D341Med (cell line): ENCODE measurements at regions not wholly inside any gene's neighbourhood (a gene's known extent, or its start where the extent isn't known, plus 50 kb on each side); places are given as distances from the start of the nearest gene placed in this dataset.

Experiments used
- DNase-seq: peaks from one replicate; pipeline ENCODE4 v3.0.0; 2012; ENCODE audit warnings: low spot score

DNA sequence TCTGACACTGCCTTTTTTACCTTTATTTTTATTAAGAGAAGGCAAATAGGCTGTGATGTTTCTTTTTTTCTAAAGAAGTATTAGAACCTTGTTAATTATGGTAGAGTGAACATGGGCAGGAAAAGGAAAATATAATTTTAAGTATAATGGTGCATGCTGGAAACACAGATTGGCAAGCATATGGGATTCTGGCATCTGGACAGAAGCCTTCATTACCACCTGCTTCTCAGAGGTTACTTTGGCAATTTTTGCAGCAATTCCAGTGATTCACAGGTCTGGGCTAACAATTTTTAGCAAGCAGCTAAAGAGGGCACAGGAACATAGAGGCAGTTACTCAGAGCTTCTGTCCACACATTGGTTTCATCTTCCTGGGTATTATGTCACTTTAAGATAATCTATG is 258.3 kb downstream of the DIPK2A start:
- DNase-seq = no peak

GRCh38 chr3:144235489-144235888 is 263.9 kb downstream of the DIPK2A start:
- DNase-seq = no peak

DNA sequence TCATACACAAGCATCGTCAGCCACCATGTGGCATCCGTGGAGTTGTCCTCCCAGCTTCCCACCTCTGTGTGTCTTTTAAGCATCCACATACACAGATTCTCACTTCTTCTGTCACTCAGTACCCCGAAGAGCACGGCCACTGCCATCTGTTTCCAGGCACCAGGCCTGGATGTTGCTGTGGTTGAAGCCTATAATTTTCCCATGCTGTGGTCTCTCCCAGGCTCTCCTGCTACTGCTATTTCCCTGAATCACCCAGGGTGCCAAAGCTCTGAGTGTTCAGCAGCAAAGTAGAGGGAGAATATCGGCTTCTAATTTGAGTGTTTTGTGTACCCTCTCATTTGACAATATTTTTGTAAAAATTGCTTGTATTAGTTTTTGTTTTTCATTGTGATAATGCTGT is 265.7 kb downstream of the DIPK2A start:
- no peak for DNase-seq

DNA sequence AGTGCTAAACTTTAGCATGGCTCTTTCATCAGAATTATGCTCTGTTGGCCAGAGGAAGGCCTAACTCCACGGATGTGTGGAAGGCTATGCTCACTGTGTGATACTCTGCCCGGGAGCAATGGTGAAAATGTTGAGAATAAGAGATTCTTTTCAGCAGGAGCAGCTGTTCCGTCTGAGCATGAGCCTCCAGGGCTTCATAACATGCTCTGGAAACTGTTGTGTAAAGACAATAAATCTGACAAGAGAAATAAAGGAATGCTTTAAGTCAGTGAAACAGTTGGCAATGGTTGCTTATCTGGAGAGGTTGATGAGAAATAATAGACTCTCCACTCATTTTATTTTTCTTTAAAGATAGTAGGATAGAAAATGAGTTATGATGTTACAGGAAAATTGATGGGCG is 269.8 kb downstream of the DIPK2A start:
- no peak for DNase-seq

- no peak for DNase-seq
These were observed 271.1 kb downstream of the DIPK2A start for GRCh38 chr3:144242747-144243146.

DNA sequence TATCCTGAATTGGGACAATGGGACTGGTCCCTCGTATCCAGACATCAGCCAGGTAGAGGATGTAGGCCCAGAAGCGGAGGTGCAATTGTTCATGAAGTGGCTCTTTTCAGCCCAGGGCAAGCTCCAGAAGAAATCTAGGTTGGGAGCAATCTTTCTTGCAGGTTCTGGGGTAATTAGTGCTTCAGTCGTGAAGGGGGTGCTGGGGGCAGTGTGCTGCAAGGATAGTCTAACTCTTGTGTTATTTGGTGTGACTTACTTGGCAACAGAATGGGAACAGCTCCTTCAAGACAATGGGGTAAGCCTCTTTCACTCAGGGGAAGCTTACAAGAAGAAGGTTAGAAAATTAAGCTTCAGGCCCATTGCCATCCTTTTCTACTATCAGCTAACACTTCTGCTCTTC is 273.0 kb downstream of the DIPK2A start:
- DNase-seq = no peak

GRCh38 chr3:144252896-144253295 is 281.3 kb downstream of the DIPK2A start:
- DNase-seq = no peak

GRCh38 chr3:144257381-144257780 is 285.8 kb downstream of the DIPK2A start:
- DNase-seq = no peak

DNA sequence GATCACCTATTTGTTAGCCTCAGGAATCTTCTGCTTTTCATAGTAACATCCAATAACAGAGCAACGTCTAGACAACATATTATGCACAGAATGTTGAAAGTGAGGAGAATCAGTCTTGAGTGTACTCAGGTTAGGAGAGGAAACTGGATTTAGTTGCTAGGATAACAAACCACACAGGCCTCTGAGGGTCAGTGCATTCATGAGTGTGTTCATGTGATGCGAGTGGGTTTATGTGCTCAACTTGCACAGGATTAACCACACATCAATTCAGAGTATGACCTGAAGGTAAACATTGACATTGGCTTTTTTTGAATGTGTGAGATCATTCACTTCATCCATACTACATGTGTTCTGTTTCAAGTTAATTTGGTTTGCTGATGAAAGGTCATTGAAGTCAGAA is 287.6 kb downstream of the DIPK2A start:
- no peak for DNase-seq

DNA sequence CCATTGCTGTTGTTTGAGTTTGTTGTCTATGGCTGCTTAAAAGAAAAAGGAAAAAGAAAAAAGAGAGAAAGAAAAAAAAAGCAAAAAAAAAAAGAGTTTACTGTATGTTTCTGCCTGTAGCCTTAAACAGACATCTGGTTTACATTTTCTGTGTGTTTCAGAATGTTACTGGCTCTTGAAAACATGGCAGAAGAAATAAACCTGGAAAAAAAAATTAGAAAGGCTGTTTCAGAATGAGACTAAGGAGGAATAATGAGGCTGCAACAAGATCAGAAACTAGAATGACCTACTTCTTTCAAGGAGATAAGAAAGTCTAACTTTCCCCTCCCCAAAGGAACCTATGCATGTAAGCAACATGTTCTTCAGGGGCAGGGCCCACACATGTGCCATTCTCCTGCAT is 292.1 kb downstream of the DIPK2A start:
- DNase-seq = no peak

GRCh38 chr3:144264350-144264749 is 292.7 kb downstream of the DIPK2A start:
- no peak for DNase-seq

- no peak for DNase-seq
These were observed 293.2 kb downstream of the DIPK2A start for GRCh38 chr3:144264794-144265193.

GRCh38 chr3:144265542-144266100 is 294.0 kb downstream of the DIPK2A start:
- no peak for DNase-seq

DNA sequence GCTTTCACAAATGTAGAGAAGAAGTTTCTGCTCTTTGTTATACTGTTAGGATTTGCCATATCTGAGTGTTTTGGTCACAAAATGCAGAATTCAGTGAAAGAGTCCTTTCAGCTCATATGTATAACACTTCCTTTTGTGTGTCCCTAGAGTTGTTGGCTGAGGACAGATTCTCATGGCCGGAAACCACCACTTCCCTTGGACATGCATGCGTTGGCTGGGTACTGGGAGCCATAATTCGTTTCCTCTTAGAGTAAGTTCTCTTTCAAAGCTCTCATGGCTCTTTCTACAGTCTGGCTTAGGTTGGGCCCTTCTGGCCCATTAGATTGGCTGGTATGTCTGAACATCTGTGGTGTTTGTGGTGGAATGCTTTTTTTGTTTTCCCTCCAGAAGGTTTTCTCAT is 298.5 kb downstream of the DIPK2A start:
- no peak for DNase-seq

DNA sequence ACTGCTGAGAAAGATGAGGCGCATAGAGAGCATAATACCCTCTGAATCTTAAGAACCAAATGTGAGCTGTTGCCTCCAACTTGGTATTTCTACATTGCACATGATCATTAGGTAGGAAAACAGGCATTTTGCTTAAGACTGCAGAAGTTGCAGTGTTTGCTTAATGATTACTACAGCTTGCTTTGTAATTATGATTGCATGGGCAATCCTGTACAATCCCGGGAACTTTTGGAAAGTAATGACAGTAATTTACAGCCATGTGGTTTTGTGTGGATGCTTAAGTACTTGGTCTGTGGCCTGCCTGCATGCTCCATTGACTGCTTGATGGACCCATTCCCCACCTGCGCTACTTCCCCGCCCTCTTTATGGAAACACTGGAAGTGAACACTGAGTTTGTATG is 301.1 kb downstream of the DIPK2A start:
- DNase-seq = no peak

DNA sequence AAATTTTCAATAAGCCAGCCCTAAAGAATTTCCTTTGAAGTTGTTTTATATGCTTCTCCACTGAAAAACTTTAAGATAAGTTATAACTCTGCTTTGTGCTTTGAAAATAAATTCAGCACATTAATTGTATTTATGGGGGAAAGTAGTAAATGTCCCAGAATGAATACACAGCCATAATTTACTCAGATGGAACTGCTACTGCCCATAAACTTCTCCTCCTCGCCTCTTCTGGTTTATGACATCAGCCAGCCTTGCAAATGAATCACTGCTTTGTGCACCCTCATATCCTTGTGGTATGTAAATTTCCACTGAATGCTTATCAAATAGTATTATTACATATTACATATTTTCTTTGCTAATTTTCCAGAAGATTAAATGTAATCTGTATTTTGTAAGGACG is 302.0 kb downstream of the DIPK2A start:
- no peak for DNase-seq

GRCh38 chr3:144275005-144275404 is 303.4 kb downstream of the DIPK2A start:
- no peak for DNase-seq

DNA sequence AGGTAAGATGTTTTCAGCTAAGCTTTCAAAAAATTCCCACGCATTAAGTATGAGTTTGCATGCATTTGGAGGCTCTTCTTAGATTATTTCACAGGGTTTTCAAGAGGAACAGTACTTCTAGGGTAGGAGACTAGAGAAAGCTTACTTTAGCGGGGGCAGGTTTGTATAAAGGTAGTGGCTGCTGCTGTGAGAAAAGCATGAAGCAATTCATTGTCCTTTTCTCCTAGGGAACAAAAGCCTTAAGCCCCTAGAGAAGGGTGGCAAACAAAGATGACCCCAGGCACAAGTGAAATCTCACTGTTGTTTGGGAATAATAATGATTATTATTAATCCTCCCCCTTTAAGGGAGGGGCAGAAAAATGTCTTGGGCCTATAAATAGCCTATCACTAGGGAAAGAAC is 310.7 kb downstream of the DIPK2A start:
- no peak for DNase-seq

DNA sequence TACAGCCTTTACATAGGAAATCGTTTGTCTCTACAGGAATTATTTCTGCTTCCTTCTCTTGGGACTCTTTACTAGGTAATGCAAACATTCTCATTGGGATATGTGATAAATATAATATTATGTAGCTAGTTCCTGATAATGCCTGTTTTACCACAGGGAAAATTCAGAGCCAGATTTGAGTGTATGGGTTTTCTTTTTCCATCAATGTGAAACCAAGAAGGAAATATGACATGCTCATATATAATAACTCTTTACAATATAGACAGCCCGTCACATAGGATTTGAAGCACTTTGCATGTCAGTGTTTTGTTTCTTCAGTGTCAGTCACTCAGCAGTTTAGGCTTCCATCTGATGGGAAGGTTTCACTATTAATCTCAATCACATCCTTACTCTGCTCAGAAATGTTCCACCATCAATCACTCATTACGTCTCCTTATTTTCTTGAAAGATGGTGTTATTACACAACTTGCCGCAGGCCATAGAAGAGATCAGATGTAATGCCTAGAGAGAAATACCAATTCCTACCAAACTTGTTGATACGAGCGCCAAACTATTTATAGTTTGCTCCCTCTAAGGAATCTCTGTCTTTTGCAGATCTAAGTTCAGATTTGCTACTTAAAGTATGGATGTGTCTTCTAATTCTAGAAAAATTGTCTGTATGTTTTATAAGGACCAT is 314.8 kb downstream of the DIPK2A start:
- DNase-seq = no peak

GRCh38 chr3:144287001-144287400 is 315.4 kb downstream of the DIPK2A start:
- DNase-seq = no peak

DNA sequence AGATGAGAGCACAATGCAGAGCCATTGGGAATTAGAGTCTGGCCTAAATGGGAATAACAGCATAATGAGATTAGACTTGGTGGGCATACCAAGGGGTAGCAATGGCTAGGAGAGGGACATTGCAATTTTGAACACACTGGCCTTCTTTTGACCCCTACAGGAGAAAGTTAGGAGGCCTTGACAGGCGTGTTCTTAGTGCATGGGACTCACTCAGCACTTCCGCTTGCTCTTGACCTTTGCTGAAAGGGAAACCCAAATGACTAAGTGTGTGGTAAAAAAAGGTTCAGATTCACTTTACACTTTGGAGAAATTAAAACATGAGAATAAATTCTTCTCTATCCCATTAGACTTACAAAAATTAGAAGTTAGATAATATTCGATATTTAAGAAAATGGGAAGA is 317.4 kb downstream of the DIPK2A start:
- DNase-seq = no peak

DNA sequence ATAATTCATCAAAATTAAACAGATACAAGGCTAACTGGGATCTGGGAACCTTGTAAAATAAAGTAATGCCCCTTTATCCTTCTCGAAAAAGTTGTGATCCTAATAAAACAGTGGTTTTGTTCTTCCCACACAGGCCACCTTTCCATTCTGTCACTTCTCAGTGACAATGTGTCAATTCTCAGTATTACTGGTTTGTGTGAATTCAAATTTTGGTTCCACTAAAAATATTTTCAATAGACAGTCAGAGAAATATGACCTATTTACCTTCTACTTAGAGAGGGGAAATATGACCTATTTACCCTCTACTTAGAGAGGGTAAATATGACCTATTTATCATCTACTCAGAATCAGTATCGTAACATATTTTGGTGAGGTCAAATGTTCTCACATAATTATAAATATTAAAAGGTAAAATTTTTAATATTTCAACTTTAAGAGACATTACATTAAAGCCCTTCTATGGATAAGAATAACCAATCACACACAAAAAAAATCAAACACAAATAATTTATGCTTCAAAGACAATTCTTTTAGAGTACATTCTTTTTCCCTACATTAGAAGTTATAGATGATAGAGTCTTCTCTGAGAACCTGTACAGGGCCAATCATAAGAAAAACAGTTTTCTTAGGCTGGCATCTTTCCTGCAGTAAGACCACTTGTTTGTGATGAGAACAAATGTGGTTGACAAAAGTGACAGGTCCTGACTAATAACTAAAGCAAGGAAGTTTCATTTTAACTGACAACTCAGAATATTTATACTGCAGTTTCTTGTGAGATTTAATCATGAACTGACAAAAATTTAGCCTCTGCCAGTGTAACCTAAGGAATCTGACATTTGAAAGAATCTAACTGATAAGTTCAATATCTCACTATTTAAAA is 323.3 kb downstream of the DIPK2A start:
- DNase-seq = no peak

GRCh38 chr3:144295613-144296012 is 324.0 kb downstream of the DIPK2A start:
- no peak for DNase-seq
